ENCODE measurements at regions not wholly inside any gene's neighbourhood (a gene's known extent, or its start where the extent isn't known, plus 50 kb on each side); places are given as distances from the start of the nearest gene placed in this dataset.

- TF ChIP-seq EZH2 (IDR thresholded peaks at IDR 0.05; ENCODE audit: borderline replicate concordance, control insufficient read depth, low read depth, low read length) (no peak), YBX1 (IDR thresholded peaks at IDR 0.05) (no peak), NFIC (IDR thresholded peaks at IDR 0.05; ENCODE audit: low read depth, low read length) (no peak), ZBTB33 (IDR thresholded peaks at IDR 0.05) (no peak), IRF4 (IDR thresholded peaks at IDR 0.05; ENCODE audit: low read depth, low read length) (no peak), SP1 (IDR thresholded peaks at IDR 0.05; ENCODE audit: low read depth, low read length) (no peak)
Observed at GRCh38 chr12:63317286-63317846, 166.4 kb upstream of the AVPR1A start (continued).

- H3K27ac ChIP-seq (ENCODE audit: control insufficient read depth, insufficient read depth): no peak overlapping the region
- in situ Hi-C loops (cut with MboI) (no loop called here), intact Hi-C loops (cut with micrococcal nuclease; ENCODE audit: unreplicated experiment) (no loop called here)
- DNase-seq (ENCODE audit: low read depth, low spot score) (no peak), ATAC-seq (peak; percentile 24; the same call in 2 of the 3 replicates), FAIRE-seq (no peak)
- no peak for TF ChIP-seq SREBF1 (IDR thresholded peaks at IDR 0.05; ENCODE audit: low read length)
- TF ChIP-seq FOXK2 (IDR thresholded peaks at IDR 0.05): no peak
- WGBS (ENCODE audit: insufficient coverage, insufficient replicate concordance, low lambda C conversion rate, missing lambda C conversion rate): 71% methylated on average over 3 of the region's 3 CpGs
- H3K4me2 ChIP-seq (ENCODE audit: control insufficient read depth, insufficient read depth): no peak overlapping the region
- H3K4me3 ChIP-seq: no peak overlapping the region
- RAD21 ChIA-PET (ENCODE audit: unreplicated experiment): no interaction called here
- POLR2A ChIA-PET: no interaction called here
- SMC1A ChIA-PET (ENCODE audit: uncharacterized antibody, unreplicated experiment): no interaction called here
- no peaks in the 10 kb centered on the region for H3K27me3 ChIP-seq (replicated peaks in 1 of 2; ENCODE audit: control insufficient read depth in 2 of 2, insufficient read depth in 2 of 2, low read length in 1 of 2)
- H4K20me1 ChIP-seq (ENCODE audit: control insufficient read depth, insufficient read depth): no peaks in the 10 kb centered on the region
- no peaks in the 10 kb centered on the region for H3K79me2 ChIP-seq (ENCODE audit: control insufficient read depth, insufficient read depth, low read length)
- H3K4me1 ChIP-seq (ENCODE audit: control insufficient read depth, insufficient read depth, low read length): no peaks in the 10 kb centered on the region
- CTCF ChIA-PET: no interaction called here
- H3K9ac ChIP-seq (ENCODE audit: control insufficient read depth, insufficient read depth, low read length): no peak overlapping the region
- no TSS peak for BruUV-seq (replicated peaks)
- H3K36me3 ChIP-seq (ENCODE audit: control insufficient read depth in 2 of 2, insufficient read depth in 2 of 2, low read length in 1 of 2): no peaks in the 10 kb centered on the region
- H2AFZ ChIP-seq (ENCODE audit: control insufficient read depth, low read depth, low read length): no peak overlapping the region
- H3K9me3 ChIP-seq (replicated peaks; ENCODE audit: control insufficient read depth, insufficient read depth, low read length): no peaks in the 10 kb centered on the region; the same call in 2 of the 3 replicates
Observed at GRCh38 chr12:63313139-63313538, 162.1 kb upstream of the AVPR1A start.

All from GM12878 (cell line).